ENCODE measurements at regions not wholly inside any gene's neighbourhood (a gene's known extent, or its start where the extent isn't known, plus 50 kb on each side); places are given as distances from the start of the nearest gene placed in this dataset.
A peak's percentile ranks its signal among the peaks of the same experiment; 100 is the strongest.

GRCh38 chr10:33777223-33777622, 442.8 kb upstream of the NRP1 start:
- Histone ChIP-seq H3K36me3 (no peaks in the 10 kb centered on the region), H3K4me1 (peaks cover 13% of the 10 kb centered on the region), H3K9me3 (replicated peaks) (no peaks in the 10 kb centered on the region), H3K27me3 (ENCODE audit: low read depth) (no peaks in the 10 kb centered on the region), H3K27ac (replicated peaks) (no peak overlapping the region), H3K4me3 (no peak overlapping the region)
- DNase-seq: no peak
- TF ChIP-seq CTCF (IDR thresholded peaks at IDR 0.05; ENCODE audit: borderline replicate concordance): no peak
- intact Hi-C loops (cut with micrococcal nuclease): no loop called here

- Histone ChIP-seq H3K27ac (replicated peaks) (no peak overlapping the region), H3K4me3 (no peak overlapping the region), H3K27me3 (ENCODE audit: low read depth) (no peaks in the 10 kb centered on the region), H3K9me3 (replicated peaks) (no peaks in the 10 kb centered on the region), H3K4me1 (peaks cover 18% of the 10 kb centered on the region), H3K36me3 (no peaks in the 10 kb centered on the region)
- no peak for TF ChIP-seq CTCF (IDR thresholded peaks at IDR 0.05; ENCODE audit: borderline replicate concordance)
- intact Hi-C loops (cut with micrococcal nuclease): no loop called here
- DNase-seq: no peak
Measured at GRCh38 chr10:33776419-33777070, 442.1 kb upstream of the NRP1 start.

DNA sequence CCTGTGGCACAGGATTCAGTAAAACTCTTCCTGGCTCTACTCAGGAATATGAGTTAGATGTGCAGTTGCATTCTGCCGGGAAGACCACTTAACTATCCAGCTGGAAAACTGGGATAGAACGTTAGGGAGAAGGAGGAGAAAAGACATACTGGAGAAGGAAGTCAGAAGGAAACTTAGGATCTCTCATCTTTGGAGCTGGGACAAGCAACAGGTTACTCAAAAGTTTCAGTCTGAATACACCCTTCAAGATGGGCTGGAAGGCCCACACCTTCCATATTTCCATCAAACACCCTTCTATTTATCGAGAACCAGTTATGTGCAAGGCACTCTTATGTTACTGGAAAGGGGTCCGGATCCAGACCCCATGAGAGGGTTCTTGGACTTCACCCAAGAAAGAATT, 440.4 kb upstream of the NRP1 start:
- DNase-seq: no peak
- no peaks in the 10 kb centered on the region for H3K36me3 ChIP-seq
- no peaks in the 10 kb centered on the region for H3K27me3 ChIP-seq (ENCODE audit: low read depth)
- intact Hi-C loops (cut with micrococcal nuclease): no loop called here
- peaks cover 18% of the 10 kb centered on the region for H3K4me1 ChIP-seq
- no peaks in the 10 kb centered on the region for H3K9me3 ChIP-seq (replicated peaks)
- H3K27ac ChIP-seq (replicated peaks): no peak overlapping the region
- no peak overlapping the region for H3K4me3 ChIP-seq
- TF ChIP-seq CTCF (IDR thresholded peaks at IDR 0.05; ENCODE audit: borderline replicate concordance): no peak

DNA sequence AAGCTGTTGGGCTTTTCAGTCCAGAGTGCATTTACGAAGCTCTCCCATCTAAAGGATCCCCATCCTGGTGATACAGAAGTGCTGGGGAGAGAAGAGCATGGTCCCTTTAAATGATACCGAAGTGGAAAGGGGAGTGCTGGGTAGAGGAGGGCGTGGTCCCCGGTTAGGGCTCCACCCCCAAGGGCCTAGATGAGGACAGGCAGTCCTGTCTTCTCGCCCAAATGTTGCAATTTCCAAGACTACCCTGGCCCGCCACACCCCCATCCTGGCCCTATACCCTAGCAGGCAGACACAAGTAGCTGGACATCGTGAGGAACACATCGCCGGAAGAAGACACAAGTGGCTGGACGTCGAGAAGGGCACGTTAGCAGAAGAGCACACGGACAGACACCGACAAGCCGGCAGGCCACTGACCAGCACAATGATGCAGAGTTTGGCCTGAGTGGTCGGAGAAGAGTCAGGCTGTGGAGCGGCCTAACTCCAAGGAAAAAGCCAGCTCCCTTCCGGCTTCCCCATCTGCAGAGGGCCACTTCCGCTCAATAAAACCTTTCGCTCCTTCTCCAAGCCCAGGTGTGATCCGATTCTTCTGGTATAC, 439.5 kb upstream of the NRP1 start:
- intact Hi-C loops (cut with micrococcal nuclease): no loop called here
- H3K27me3 ChIP-seq (ENCODE audit: low read depth): no peaks in the 10 kb centered on the region
- no peak for TF ChIP-seq CTCF (IDR thresholded peaks at IDR 0.05; ENCODE audit: borderline replicate concordance)
- H3K9me3 ChIP-seq (replicated peaks): no peaks in the 10 kb centered on the region
- peak overlapping the region; percentile 71 for H3K27ac ChIP-seq (replicated peaks)
- H3K36me3 ChIP-seq: no peaks in the 10 kb centered on the region
- no peak for DNase-seq
- H3K4me1 ChIP-seq: peaks cover 18% of the 10 kb centered on the region
- H3K4me3 ChIP-seq: no peak overlapping the region

DNA sequence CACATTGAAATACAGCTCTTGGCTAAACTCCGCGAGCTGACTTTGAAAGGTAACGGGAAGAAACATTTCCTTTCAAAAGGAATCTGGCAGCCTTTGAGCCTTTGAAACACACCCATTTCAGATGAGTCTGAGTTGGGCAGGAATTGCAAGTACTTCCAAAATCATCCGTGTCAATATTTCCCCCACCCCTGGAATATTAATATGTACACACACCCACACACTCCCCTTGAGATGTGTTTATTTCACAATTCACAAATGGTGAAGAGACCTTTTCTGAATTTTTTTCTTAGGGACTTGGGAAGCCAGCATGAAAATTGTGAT, 438.7 kb upstream of the NRP1 start:
- no peak overlapping the region for H3K4me3 ChIP-seq

More for the DNA sequence above, 438.7 kb upstream of the NRP1 start:
- Histone ChIP-seq H3K36me3 (no peaks in the 10 kb centered on the region), H3K27ac (replicated peaks) (peak overlapping the region; percentile 71), H3K27me3 (ENCODE audit: low read depth) (no peaks in the 10 kb centered on the region), H3K9me3 (replicated peaks) (no peaks in the 10 kb centered on the region), H3K4me1 (peaks cover 18% of the 10 kb centered on the region)
- TF ChIP-seq CTCF (IDR thresholded peaks at IDR 0.05; ENCODE audit: borderline replicate concordance): no peak
- DNase-seq: no peak
- intact Hi-C loops (cut with micrococcal nuclease): no loop called here

All from left ventricle myocardium inferior (tissue), 1 donor.